Kidney (tissue), 13 donors: ENCODE measurements at regions not wholly inside any gene's neighbourhood (a gene's known extent, or its start where the extent isn't known, plus 50 kb on each side); places are given as distances from the start of the nearest gene placed in this dataset.

ENCODE experiments used
- DNase-seq, 5 donors: peaks; one replicate each; pipeline ENCODE4 v3.0.0-alpha.2; 2013 to 2020
- FAIRE-seq: peaks from 2 replicates; lab custom pipeline; 2012; peaks lifted over from hg19 to GRCh38; lab: Jason Lieb, UNC
- H3K27ac ChIP-seq, 2 donors: one replicate each; pipeline ENCODE4 v1.7.0; 2013; ENCODE audit warnings: low read depth in 2 of 2, low read length in 2 of 2, inconsistent platforms in 1 of 2
- H3K27me3 ChIP-seq: one replicate; pipeline ENCODE4 v1.7.1; 2013; ENCODE audit warnings: low read length, inconsistent platforms; ENCODE audit not compliant: control insufficient read depth, insufficient read depth
- H3K36me3 ChIP-seq, 3 donors: one replicate each; pipeline versions ENCODE4 v1.7.0 to v1.7.1; 2013; ENCODE audit warnings: low read length in 3 of 3, control low read depth in 1 of 3, inconsistent platforms in 1 of 3; ENCODE audit not compliant: insufficient read depth in 3 of 3, control insufficient read depth in 2 of 3
- H3K4me1 ChIP-seq, 3 donors: one replicate each; pipeline versions ENCODE4 v1.7.0 to v1.7.1; 2013; ENCODE audit warnings: low read length in 3 of 3, inconsistent platforms in 1 of 3, low read depth in 1 of 3; ENCODE audit not compliant: control insufficient read depth in 2 of 3, insufficient read depth in 2 of 3
- H3K4me3 ChIP-seq, 3 donors: one replicate each; pipeline versions ENCODE4 v1.7.0 to v1.8.1; 2013; ENCODE audit warnings: low read length in 3 of 3, control low read depth in 1 of 3, inconsistent platforms in 1 of 3
- H3K9ac ChIP-seq, 3 donors: one replicate each; pipeline versions ENCODE4 v1.7.0 to v1.7.1; 2013; ENCODE audit warnings: low read length in 3 of 3, control low read depth in 1 of 3, inconsistent platforms in 1 of 3
- H3K9me3 ChIP-seq, 3 donors: one replicate each; pipeline versions ENCODE4 v1.7.0 to v1.7.1; 2013; ENCODE audit warnings: low read length in 3 of 3, control low read depth in 1 of 3, inconsistent platforms in 1 of 3; ENCODE audit not compliant: control insufficient read depth in 2 of 3, insufficient read depth in 1 of 3
- CTCF ChIP-seq: IDR thresholded peaks from 3 replicates; pipeline ENCODE4 v1.5.1; 2012; ENCODE audit warnings: mild to moderate bottlenecking, moderate library complexity, borderline replicate concordance; ENCODE audit not compliant: insufficient read depth; ENCODE audit errors: extremely low read depth
- intact Hi-C: fragments of 100-400 bp; cut with DNase I; formaldehyde crosslinking; loops from one replicate; pipeline ENCODE4 v1.11.1; 2022
- donor health status: control.
- donor health status: control.
- donor health status: control.
- donor health status: control.
- donor health status: control.
- donor health status: DM: yes; HTN: yes; CAD: no.
- donor health status: Normal renal cell carcinoma (clear cell type).

- no peak for TF ChIP-seq CTCF
- intact Hi-C loops: no loop called here
- Histone ChIP-seq H3K4me1 (no peaks in the 10 kb centered on the region), H3K27ac (no peak overlapping the region), H3K36me3 (no peaks in the 10 kb centered on the region), H3K4me3 (no peak overlapping the region), H3K9ac (no peak overlapping the region), H3K9me3 (no peaks in the 10 kb centered on the region), H3K27me3 (no peaks in the 10 kb centered on the region)
- DNase-seq (no peak), FAIRE-seq (no peak)
Observed at GRCh38 chrX:127571834-127572233, 480.4 kb downstream of the ACTRT1 start.

- Histone ChIP-seq H3K36me3 (no peaks in the 10 kb centered on the region), H3K9ac (no peak overlapping the region), H3K4me3 (no peak overlapping the region), H3K4me1 (no peaks in the 10 kb centered on the region), H3K9me3 (no peaks in the 10 kb centered on the region), H3K27me3 (no peaks in the 10 kb centered on the region), H3K27ac (no peak overlapping the region)
- no peak for DNase-seq
- intact Hi-C loops: no loop called here
- no peak for TF ChIP-seq CTCF
- no peak for FAIRE-seq
Observed at GRCh38 chrX:127570276-127570675, 481.9 kb downstream of the ACTRT1 start.

- H3K27ac ChIP-seq: no peak overlapping the region
- H3K9me3 ChIP-seq: no peaks in the 10 kb centered on the region
- no peak for FAIRE-seq
- intact Hi-C loops: no loop called here
- H3K4me3 ChIP-seq: no peak overlapping the region
- no peaks in the 10 kb centered on the region for H3K27me3 ChIP-seq
- no peak for TF ChIP-seq CTCF
- H3K36me3 ChIP-seq: no peaks in the 10 kb centered on the region
- H3K9ac ChIP-seq: no peak overlapping the region
- no peak for DNase-seq
- no peaks in the 10 kb centered on the region for H3K4me1 ChIP-seq
Observed at GRCh38 chrX:127568691-127569090, 483.5 kb downstream of the ACTRT1 start.

- Histone ChIP-seq H3K4me3 (no peak overlapping the region), H3K36me3 (no peaks in the 10 kb centered on the region), H3K27me3 (no peaks in the 10 kb centered on the region), H3K9me3 (no peaks in the 10 kb centered on the region), H3K4me1 (no peaks in the 10 kb centered on the region), H3K9ac (no peak overlapping the region), H3K27ac (no peak overlapping the region)
- DNase-seq: peak in 2 of 5 donors; percentile 0 to 6
- TF ChIP-seq CTCF: no peak
- intact Hi-C loops: no loop called here
- FAIRE-seq: peak; percentile 27
Observed at GRCh38 chrX:127558811-127559210, 493.4 kb downstream of the ACTRT1 start.
